Lower lobe of right lung (tissue), 2 donors: ENCODE measurements at regions not wholly inside any gene's neighbourhood (a gene's known extent, or its start where the extent isn't known, plus 50 kb on each side); places are given as distances from the start of the nearest gene placed in this dataset.
A peak's percentile ranks its signal among the peaks of the same experiment; 100 is the strongest.

Source experiments
- ATAC-seq, 2 donors: fragments of 200-7000 bp; cut with Tn5 transposase; one replicate each; pipeline ENCODE4 v1.9.1; 2020 to 2022; ENCODE audit warnings: mild to moderate bottlenecking in 2 of 2, moderate library complexity in 2 of 2
- DNase-seq: peaks from one replicate; pipeline ENCODE4 v3.0.0-alpha.2; 2020
- H3K27ac ChIP-seq: fragments of 200-600 bp; one replicate; pipeline ENCODE4 v1.8.0; 2022
- H3K27me3 ChIP-seq: fragments of 200-600 bp; one replicate; pipeline ENCODE4 v1.8.0; 2022; ENCODE audit warnings: low read depth
- H3K36me3 ChIP-seq: fragments of 200-600 bp; one replicate; pipeline ENCODE4 v1.8.0; 2022; ENCODE audit warnings: mild to moderate bottlenecking
- H3K4me1 ChIP-seq: fragments of 200-600 bp; one replicate; pipeline ENCODE4 v1.8.0; 2022
- H3K4me3 ChIP-seq: fragments of 200-600 bp; one replicate; pipeline ENCODE4 v1.8.0; 2022; ENCODE audit warnings: mild to moderate bottlenecking
- H3K9me3 ChIP-seq: fragments of 200-600 bp; one replicate; pipeline ENCODE4 v1.8.0; 2022
- CTCF ChIP-seq: fragments of 200-600 bp; IDR thresholded peaks from one replicate; pipeline ENCODE4 v1.8.0; 2022; ENCODE audit warnings: antibody characterized with exemption, mild to moderate bottlenecking
- intact Hi-C: fragments of 100-400 bp; cut with DNase I; formaldehyde crosslinking; loops from one replicate; pipeline ENCODE4 v1.11.0; 2022
- donor health status: DM: no; HTN: yes; CAD: no; lungs with severe emphysema.

GRCh38 chr17:77749321-77749751 is 209.2 kb upstream of the TNRC6C start:
- H3K27me3 ChIP-seq, result no peaks in the 10 kb centered on the region
- H3K9me3 ChIP-seq, result no peaks in the 10 kb centered on the region
- no peaks in the 10 kb centered on the region for H3K4me1 ChIP-seq
- no peaks in the 10 kb centered on the region for H3K36me3 ChIP-seq
- intact Hi-C loops, result no loop called here
- TF ChIP-seq CTCF, result no peak
- no peak overlapping the region for H3K27ac ChIP-seq
- no peak overlapping the region for H3K4me3 ChIP-seq
- ATAC-seq (no peak), DNase-seq (no peak)

GRCh38 chr17:77749989-77750388 is 208.5 kb upstream of the TNRC6C start:
- no peak for DNase-seq
- TF ChIP-seq CTCF, result no peak
- no peaks in the 10 kb centered on the region for H3K9me3 ChIP-seq
- H3K4me3 ChIP-seq, result no peak overlapping the region
- no peaks in the 10 kb centered on the region for H3K36me3 ChIP-seq
- intact Hi-C loops, result no loop called here
- ATAC-seq, result no peak
- H3K4me1 ChIP-seq, result no peaks in the 10 kb centered on the region
- no peak overlapping the region for H3K27ac ChIP-seq
- H3K27me3 ChIP-seq, result no peaks in the 10 kb centered on the region

GRCh38 chr17:77750427-77751043 is 208.0 kb upstream of the TNRC6C start:
- H3K27ac ChIP-seq, result no peak overlapping the region
- no peak for DNase-seq
- no peak overlapping the region for H3K4me3 ChIP-seq
- no peak for ATAC-seq
- H3K4me1 ChIP-seq, result no peaks in the 10 kb centered on the region
- no peaks in the 10 kb centered on the region for H3K36me3 ChIP-seq
- intact Hi-C loops, result no loop called here
- no peaks in the 10 kb centered on the region for H3K9me3 ChIP-seq
- H3K27me3 ChIP-seq, result no peaks in the 10 kb centered on the region
- no peak for TF ChIP-seq CTCF

- no peak overlapping the region for H3K4me3 ChIP-seq
- H3K4me1 ChIP-seq, result no peaks in the 10 kb centered on the region
- intact Hi-C loops, result no loop called here
- DNase-seq, result no peak
- no peak for ATAC-seq
- no peaks in the 10 kb centered on the region for H3K27me3 ChIP-seq
- no peak for TF ChIP-seq CTCF
- no peaks in the 10 kb centered on the region for H3K9me3 ChIP-seq
- no peak overlapping the region for H3K27ac ChIP-seq
- H3K36me3 ChIP-seq, result no peaks in the 10 kb centered on the region
Measured at GRCh38 chr17:77753246-77753645, 205.3 kb upstream of the TNRC6C start.

- intact Hi-C loops, result no loop called here
- Histone ChIP-seq H3K4me1 (no peaks in the 10 kb centered on the region), H3K9me3 (no peaks in the 10 kb centered on the region), H3K27me3 (no peaks in the 10 kb centered on the region), H3K27ac (no peak overlapping the region), H3K36me3 (no peaks in the 10 kb centered on the region), H3K4me3 (no peak overlapping the region)
- DNase-seq, result no peak
- no peak for TF ChIP-seq CTCF
- peak in 1 of 2 donors; percentile 17 for ATAC-seq
Measured at GRCh38 chr17:77753691-77754245, 204.7 kb upstream of the TNRC6C start.
